Prostate gland (tissue), 2 donors: ENCODE measurements at regions not wholly inside any gene's neighbourhood (a gene's known extent, or its start where the extent isn't known, plus 50 kb on each side); places are given as distances from the start of the nearest gene placed in this dataset.

ENCODE experiments used
- POLR2A ChIP-seq: fragments of 450-650 bp; IDR thresholded peaks from one replicate; pipeline ENCODE4 v1.6.1; 2016; ENCODE audit warnings: antibody characterized with exemption, mild to moderate bottlenecking
- POLR2AphosphoS5 ChIP-seq: sonication (generic); formaldehyde crosslinking; IDR thresholded peaks from one replicate; pipeline ENCODE4 v1.6.1; 2017; ENCODE audit warnings: antibody characterized with exemption
- TF ChIP-seq, protein P1 (sequence below), 4 experiments: fragments of 200-600 bp in 2 of 4; fragments of 450-650 bp in 2 of 4; sonication (generic) in 2 of 4; IDR thresholded peaks; 1 replicate in 3 of 4; 2 replicates in 1 of 4; pipeline ENCODE4 v1.5.1; 2016 to 2019; ENCODE audit warnings: antibody characterized with exemption in 4 of 4, mild to moderate bottlenecking in 2 of 4, moderate library complexity in 2 of 4

DNA sequence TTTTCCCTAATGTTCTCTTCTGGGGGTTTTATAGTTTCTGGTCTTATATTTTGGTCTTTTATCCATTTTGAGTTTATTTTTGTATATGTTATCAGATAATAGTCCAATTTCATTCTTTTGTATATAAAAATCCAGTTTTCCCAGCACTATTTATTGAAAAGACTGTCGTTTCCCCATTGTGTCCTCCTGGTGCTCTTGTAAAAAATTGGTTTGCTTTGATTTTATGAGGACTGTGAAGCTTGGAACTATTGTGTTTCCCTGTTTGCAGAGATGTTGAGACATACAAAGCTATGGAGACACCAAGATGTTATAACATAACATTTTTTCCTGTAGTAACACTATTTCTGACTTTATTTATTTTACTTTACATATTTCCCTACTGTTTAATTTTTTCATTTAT lies 163.3 kb upstream of the TUT7 start:
- TF ChIP-seq, protein P1, sequence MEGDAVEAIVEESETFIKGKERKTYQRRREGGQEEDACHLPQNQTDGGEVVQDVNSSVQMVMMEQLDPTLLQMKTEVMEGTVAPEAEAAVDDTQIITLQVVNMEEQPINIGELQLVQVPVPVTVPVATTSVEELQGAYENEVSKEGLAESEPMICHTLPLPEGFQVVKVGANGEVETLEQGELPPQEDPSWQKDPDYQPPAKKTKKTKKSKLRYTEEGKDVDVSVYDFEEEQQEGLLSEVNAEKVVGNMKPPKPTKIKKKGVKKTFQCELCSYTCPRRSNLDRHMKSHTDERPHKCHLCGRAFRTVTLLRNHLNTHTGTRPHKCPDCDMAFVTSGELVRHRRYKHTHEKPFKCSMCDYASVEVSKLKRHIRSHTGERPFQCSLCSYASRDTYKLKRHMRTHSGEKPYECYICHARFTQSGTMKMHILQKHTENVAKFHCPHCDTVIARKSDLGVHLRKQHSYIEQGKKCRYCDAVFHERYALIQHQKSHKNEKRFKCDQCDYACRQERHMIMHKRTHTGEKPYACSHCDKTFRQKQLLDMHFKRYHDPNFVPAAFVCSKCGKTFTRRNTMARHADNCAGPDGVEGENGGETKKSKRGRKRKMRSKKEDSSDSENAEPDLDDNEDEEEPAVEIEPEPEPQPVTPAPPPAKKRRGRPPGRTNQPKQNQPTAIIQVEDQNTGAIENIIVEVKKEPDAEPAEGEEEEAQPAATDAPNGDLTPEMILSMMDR (IDR thresholded peaks at IDR 0.05) = no peak
- no peak for TF ChIP-seq POLR2A
- peak; percentile 66 for TF ChIP-seq POLR2AphosphoS5
